C1 segment of cervical spinal cord (tissue), 14 donors: ENCODE measurements at regions not wholly inside any gene's neighbourhood (a gene's known extent, or its start where the extent isn't known, plus 50 kb on each side); places are given as distances from the start of the nearest gene placed in this dataset.

Source experiments
- DNase-seq, 14 donors: peaks; one replicate each; lab custom pipeline; 2025; lab: John Stamatoyannopoulos, UW

- DNase-seq: no peak
Observed at GRCh38 chr5:68407311-68408239, 192.0 kb downstream of the PIK3R1 start.

DNA sequence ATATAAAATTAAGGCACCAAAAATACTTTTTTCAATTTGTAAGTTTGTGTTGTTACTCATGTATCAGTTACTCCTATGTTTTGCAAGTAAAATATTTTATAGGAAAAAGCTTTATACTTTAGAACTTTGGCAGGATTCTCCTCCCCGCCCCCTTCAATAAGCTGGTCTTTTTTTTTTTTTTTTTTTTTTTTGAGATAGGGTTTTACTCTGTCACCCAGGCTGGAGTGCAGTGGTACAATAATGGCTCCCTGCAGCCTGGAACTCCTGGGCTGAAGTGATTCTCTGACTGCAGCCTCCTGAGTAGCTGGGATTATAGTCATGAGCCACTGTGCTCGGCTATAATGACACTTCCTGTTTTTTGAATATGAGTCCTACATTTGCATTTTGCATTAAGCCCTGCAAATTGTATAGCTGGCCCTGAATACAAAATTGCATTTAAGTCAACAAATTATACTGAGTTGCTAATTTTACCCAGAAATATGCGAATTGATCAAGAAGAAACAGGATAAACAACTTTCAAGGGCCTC is 192.9 kb downstream of the PIK3R1 start:
- DNase-seq: no peak

DNA sequence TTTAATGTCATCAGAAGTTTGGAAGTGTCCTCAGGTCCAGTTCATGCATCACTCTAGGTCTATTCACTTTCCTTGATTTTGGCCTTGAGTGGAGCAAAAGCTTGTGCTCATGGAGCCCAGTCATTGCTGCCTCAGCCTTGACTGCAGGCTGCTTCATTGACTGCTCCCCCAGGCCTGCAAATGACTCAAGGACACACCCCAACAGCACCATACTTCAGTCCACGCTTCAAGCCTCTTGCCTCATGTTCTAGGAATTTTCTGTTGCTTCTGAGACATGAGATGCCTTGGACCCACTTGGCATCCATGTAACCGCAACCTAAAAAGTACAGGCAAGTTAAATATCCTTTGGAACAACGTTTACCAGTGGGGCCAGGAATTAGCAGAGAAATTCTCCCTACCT is 193.7 kb downstream of the PIK3R1 start:
- DNase-seq: no peak

GRCh38 chr5:68411161-68411560 is 195.6 kb downstream of the PIK3R1 start:
- DNase-seq: no peak

- DNase-seq: no peak
Observed at GRCh38 chr5:68415177-68416085, 199.9 kb downstream of the PIK3R1 start.

- DNase-seq: no peak
Observed at GRCh38 chr5:68416714-68417113, 201.2 kb downstream of the PIK3R1 start.

DNA sequence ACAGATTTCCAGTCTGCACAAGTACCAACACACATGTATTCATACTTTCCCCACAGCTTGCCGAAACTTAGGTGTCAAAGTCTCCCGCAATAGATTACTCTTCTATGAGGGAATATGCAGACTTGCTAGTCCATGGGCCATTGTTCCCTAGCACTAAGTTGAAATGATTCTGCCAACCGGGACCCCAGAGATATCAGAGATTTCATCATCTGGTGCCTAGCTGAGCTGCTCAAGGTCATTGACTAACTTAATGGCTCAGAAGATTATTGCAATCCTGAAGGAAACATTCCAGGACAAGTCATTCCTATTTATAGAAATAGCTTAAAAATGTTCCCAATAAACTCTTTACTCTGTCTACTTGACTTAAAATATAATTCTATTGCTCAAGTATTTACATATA is 202.6 kb downstream of the PIK3R1 start:
- DNase-seq: no peak

DNA sequence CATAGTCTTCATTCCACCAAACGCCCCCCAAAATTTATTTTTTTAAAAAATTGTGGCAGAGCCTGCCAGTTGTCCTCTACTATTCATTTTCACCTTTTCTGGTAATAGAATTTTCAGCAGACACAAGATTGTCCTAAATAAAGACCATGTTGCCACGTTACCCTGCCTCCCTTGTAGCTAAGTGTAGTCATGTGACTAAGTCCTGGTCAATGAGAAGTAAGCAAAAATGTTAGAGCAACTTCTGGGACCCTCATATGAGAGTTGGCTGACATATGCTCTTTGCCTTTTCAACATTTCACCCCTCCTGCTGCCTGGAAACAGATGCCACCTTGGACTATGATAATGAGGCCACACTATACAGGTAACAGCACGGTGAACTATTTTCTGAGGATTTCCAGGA is 203.1 kb downstream of the PIK3R1 start:
- DNase-seq: no peak

DNA sequence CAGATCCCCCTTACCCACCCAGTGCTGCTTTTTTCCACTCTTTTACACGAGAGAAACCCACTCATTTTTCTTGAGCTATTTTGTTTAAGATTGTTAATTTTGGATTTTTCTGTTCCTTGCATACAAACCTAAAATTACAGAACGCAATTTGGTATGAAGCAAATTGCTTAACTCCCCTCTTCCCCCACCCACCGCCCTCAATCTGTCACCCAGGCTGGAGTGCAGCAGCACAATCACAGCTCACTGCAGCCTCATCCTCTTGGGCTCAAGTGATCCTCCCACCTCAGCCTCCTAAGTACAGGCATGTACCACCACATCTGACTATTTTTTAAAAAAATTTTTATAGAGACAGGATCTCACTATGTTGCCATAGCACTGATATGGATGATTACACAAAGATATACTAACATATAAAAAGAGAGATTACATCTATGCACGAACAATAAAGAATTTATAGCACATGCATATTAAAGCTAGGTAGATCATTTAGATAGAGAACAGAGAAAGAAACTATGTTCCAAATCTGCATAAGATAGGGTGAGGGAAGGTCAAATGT is 203.6 kb downstream of the PIK3R1 start:
- DNase-seq: no peak

DNA sequence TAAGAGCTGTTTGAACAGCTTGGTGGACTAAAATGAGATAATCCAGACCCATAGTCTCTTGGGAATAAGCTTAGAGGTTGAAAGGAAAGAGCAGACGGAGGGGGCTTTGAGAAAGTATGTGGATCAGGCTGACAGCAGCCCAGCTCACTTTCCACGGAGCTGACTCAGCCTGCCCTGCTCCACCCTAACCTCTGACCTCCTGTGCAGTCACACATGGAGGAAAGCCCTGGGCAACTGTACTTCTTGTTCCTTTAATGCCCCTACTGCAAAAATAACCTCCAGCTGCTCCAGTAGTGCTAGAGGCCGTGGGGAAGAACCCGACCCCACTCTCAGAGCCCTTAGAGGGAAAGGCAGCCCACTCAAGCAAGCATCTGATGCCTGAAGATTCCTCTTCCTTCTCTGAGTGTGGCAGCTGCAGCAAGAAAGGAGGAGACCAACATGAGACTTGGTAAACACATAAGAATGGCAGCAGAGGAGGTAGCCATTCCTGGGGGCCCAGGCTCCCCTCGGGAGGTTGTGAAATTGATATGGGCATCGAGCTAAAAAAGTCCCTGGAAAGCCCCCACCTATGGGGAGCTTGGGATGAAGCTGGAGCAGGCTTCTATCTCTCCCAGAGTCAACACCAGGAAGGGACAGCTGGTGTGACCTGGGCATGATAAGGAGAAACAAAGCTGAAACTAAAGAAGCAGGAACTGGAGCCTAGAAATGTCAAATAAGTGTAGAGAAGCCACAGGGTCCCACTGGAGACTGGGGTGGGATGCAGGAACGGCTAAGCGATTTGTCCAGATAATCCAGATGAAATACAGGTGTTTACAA is 204.3 kb downstream of the PIK3R1 start:
- no peak for DNase-seq

GRCh38 chr5:68420476-68421344 is 205.2 kb downstream of the PIK3R1 start:
- DNase-seq: no peak

DNA sequence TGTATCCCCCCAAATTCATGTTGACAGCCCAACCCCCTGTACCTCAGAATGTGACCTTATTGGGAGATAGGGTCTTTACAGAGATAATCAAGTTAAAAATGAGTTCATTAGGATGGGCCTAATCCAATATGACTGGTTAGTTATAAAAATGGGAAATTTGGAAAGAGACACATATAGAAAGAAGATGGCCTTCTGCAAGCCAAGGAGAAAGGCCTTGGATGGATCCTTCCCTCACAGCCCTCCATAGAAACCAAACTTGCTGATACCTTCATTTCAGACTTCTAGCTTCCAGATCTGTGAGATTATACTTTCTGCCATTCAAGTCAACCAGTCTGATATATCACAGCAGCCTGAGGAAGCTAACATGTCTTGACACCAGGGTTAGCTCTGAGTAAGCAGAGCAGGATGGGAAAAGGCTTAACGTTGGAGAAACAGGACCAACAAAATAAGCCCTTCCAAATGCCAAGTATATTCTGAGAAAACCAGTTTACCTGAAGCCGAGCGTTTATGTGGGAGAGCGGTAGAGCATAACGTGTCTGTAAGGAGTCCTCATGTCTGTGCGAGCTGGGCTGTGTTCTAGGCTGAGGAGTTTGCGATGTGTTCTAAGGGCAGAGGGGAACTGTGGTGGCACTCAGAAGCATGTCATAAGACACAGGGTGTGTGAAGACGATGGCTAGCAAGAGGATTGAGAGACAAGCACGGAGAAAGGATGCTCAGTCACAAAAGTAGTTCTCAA is 206.1 kb downstream of the PIK3R1 start:
- no peak for DNase-seq

DNA sequence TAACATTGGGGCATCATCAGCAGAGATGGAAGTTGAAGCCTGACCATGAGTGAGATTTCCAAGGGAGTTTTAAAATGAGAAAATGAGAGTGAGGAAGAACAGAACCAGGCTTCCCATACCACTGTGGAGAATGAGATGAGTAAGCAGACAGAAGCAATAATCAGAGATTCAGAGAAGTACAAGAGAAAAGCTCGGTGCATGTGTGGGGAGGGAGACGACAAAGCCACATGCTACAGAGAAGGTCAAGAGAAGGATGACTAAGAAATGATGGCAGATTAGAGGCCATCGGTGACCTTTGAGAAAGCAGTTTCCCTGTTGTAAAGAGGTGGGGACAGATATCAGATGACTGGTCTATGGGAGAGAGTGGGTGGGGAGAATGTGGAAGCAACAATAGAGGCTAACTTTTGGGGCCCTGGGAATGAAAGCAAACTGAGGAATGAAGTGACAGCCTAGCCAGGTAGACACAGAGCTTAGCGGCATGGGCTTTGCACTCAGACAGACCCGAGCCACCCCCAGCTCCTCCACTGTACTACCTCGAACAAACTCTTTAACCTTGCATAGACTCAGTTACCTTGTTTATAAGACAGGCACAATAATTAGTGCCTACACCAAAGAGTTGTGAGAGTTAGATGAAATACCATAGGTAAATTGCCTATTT is 207.7 kb downstream of the PIK3R1 start:
- DNase-seq: no peak

- no peak for DNase-seq
Observed at GRCh38 chr5:68424799-68425537, 209.4 kb downstream of the PIK3R1 start.

DNA sequence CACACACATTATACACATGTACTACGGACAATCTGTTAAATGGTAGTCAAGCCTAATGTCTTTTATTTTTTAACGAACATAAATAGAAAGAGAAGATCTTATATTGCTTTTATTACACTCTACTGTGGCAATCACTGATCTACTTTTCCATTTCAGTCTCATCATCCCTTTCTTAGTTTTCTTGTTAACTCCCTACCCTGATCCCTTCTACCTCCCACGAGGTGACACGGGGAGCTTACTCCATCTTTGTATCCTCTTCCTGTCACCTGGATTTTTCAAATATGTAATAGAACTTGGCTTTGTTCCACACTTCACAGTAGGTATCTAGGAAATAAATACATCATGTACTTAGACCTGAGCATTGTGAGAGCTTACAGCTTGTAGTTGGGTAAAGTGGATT is 211.0 kb downstream of the PIK3R1 start:
- DNase-seq: no peak

- no peak for DNase-seq
Observed at GRCh38 chr5:68428231-68428811, 212.8 kb downstream of the PIK3R1 start.

DNA sequence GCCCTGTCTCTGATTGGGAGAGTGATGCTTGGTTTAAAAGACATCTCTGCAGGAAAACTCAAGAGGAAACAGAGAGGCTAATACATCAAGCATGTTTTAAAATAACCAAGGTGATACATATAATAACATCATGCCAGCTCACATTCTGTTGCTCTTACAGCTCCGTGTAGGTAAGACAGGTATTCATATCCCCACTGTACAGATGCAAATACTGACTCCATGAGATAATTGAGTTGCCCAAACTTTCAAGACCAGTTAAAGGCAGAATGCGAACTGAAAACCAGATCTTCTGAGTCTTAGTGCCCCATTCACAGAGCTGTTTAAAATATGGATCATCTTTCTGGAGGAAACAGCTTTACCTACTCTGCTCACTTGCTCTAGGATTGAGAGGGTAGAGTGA is 214.0 kb downstream of the PIK3R1 start:
- DNase-seq: no peak

DNA sequence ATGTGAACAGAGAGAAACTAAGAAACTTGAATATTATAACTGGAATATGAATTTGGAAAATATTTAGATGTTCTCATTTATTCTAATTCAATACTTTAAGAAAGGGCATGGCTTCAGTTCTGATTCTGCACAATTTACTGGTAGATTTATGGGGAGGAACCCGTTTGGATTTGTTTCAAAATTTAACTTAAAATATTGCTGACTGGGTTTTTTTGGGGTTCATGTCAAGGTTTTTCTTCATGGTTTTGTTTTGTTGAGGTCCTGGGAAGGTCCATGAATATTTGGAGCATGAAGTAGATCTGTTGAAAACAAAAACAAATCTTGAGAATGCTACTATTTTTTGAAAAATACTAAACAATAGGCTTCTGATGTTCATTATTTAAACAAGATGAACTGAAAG is 214.7 kb downstream of the PIK3R1 start:
- no peak for DNase-seq
